Ovary (tissue), 7 donors: ENCODE measurements at regions not wholly inside any gene's neighbourhood (a gene's known extent, or its start where the extent isn't known, plus 50 kb on each side); places are given as distances from the start of the nearest gene placed in this dataset.

Experiments
- DNase-seq, 5 donors: peaks; one replicate each; pipeline ENCODE4 v3.0.0-alpha.2; 2019 to 2020
- H3K27ac ChIP-seq, 2 donors: fragments of 200-600 bp; one replicate each; pipeline versions ENCODE4 v1.5.1 to v1.8.0; 2019 to 2022
- H3K27me3 ChIP-seq: fragments of 200-600 bp; one replicate; pipeline ENCODE4 v1.8.0; 2022
- H3K36me3 ChIP-seq: fragments of 200-600 bp; sonication (generic); one replicate; pipeline ENCODE4 v1.5.1; 2019
- H3K4me1 ChIP-seq: one replicate; pipeline ENCODE4 v1.8.1; 2013; ENCODE audit warnings: mild to moderate bottlenecking, moderate library complexity; ENCODE audit not compliant: insufficient read depth
- H3K4me3 ChIP-seq: fragments of 200-600 bp; sonication (generic); one replicate; pipeline ENCODE4 v1.5.1; 2017
- H3K9me3 ChIP-seq, 2 donors: fragments of 200-600 bp in 1 of 2; sonication (generic) in 1 of 2; one replicate each; pipeline versions ENCODE4 v1.5.1 to v1.8.1; 2013 to 2019; ENCODE audit warnings: mild to moderate bottlenecking in 1 of 2, moderate library complexity in 1 of 2
- CTCF ChIP-seq, 3 donors: fragments of 450-650 bp in 2 of 3; fragments of 200-600 bp in 1 of 3; IDR thresholded peaks; one replicate each; pipeline versions ENCODE4 v1.5.1 to v1.8.0; 2016 to 2022; ENCODE audit warnings: antibody characterized with exemption in 3 of 3, mild to moderate bottlenecking in 1 of 3
- EP300 ChIP-seq: sonication (generic); formaldehyde crosslinking; IDR thresholded peaks from one replicate; pipeline ENCODE4 v1.6.1; 2017; ENCODE audit warnings: antibody characterized with exemption
- POLR2A ChIP-seq: fragments of 450-650 bp; IDR thresholded peaks from one replicate; pipeline ENCODE4 v1.6.1; 2017; ENCODE audit warnings: antibody characterized with exemption, mild to moderate bottlenecking, moderate library complexity
- WGBS, 3 donors: extraction: QIAGEN DNeasy Blood & Tissue Kit in 1 of 3; methylation state at CpG; one replicate each; pipeline versions ENCODE4 v1.1.5 to v1.1.7; 2013 to 2017; 5-methylcytosine and 5-hydroxymethylcytosine counted together
- intact Hi-C, 4 donors: fragments of 100-400 bp; cut with DNase I; formaldehyde crosslinking; loops; one replicate each; pipeline versions ENCODE4 v1.11.0 to v1.15.1; 2022 to 2023
- donor health status: DM: no; HTN: no; CAD: no; lungs with moderate emphysema.
- donor health status: DM: no; HTN: no; CAD: no.
- donor health status: Bipolar disorder and iron deficiency.
- donor health status: DM: no; HTN: no; CAD: no.
- donor health status: DM: yes; HTN: yes; CAD: no.

- intact Hi-C loops, result loop anchor here in 1 of 4 donors (5.0 kb wide), 2 partner anchors 100 to 170 kb away; partner anchors contain the start of gene CEBPB
- Histone ChIP-seq H3K36me3 (no peaks in the 10 kb centered on the region), H3K4me3 (no peak overlapping the region), H3K27ac (peak overlapping the region; percentile 67 to 88), H3K4me1 (peaks cover 13% of the 10 kb centered on the region), H3K27me3 (no peaks in the 10 kb centered on the region), H3K9me3 (no peaks in the 10 kb centered on the region)
- DNase-seq, result peak; percentile 98 to 99 (median 99)
- TF ChIP-seq POLR2A, result peak; percentile 42
- TF ChIP-seq CTCF (IDR thresholded peaks at IDR 0.05), result no peak
- TF ChIP-seq EP300, result peak; percentile 100
- 32 to 36% (median 33%) methylated on average over 25 to 26 of the region's 26 CpGs for WGBS, 3 donors
Measured at GRCh38 chr20:50292591-50293283, 102.1 kb downstream of the CEBPB start.

GRCh38 chr20:50293284-50294139 is 102.9 kb downstream of the CEBPB start:
- peaks cover 13% of the 10 kb centered on the region for H3K4me1 ChIP-seq
- WGBS, 3 donors, result 85 to 86% (median 86%) methylated on average over 19 to 21 of the region's 21 CpGs
- no peaks in the 10 kb centered on the region for H3K27me3 ChIP-seq
- no peak for TF ChIP-seq POLR2A
- TF ChIP-seq CTCF (IDR thresholded peaks at IDR 0.05), result no peak
- TF ChIP-seq EP300, result no peak
- H3K9me3 ChIP-seq, result no peaks in the 10 kb centered on the region
- DNase-seq, result no peak
- no peaks in the 10 kb centered on the region for H3K36me3 ChIP-seq
- intact Hi-C loops, result loop anchor here in 1 of 4 donors (5.0 kb wide), 2 partner anchors 101 to 169 kb away; partner anchors contain the start of gene CEBPB
- no peak overlapping the region for H3K4me3 ChIP-seq
- peak overlapping the region; percentile 67 to 88 for H3K27ac ChIP-seq

- no peak for DNase-seq
- Histone ChIP-seq H3K36me3 (no peaks in the 10 kb centered on the region), H3K4me1 (peaks cover 11% of the 10 kb centered on the region), H3K27ac (peak overlapping the region; percentile 67 to 88), H3K4me3 (no peak overlapping the region), H3K27me3 (no peaks in the 10 kb centered on the region), H3K9me3 (no peaks in the 10 kb centered on the region)
- 80 to 86% (median 85%) methylated on average over 17 to 18 of the region's 18 CpGs for WGBS, 3 donors
- no peak for TF ChIP-seq CTCF (IDR thresholded peaks at IDR 0.05)
- no peak for TF ChIP-seq POLR2A
- no peak for TF ChIP-seq EP300
- intact Hi-C loops, result loop anchor here in 1 of 4 donors (5.0 kb wide), 2 partner anchors 102 to 168 kb away; partner anchors contain the start of gene CEBPB
Measured at GRCh38 chr20:50294164-50295088, 103.8 kb downstream of the CEBPB start.

GRCh38 chr20:50295345-50295744 is 104.7 kb downstream of the CEBPB start:
- Histone ChIP-seq H3K27ac (peak overlapping the region; percentile 67 to 88), H3K36me3 (no peaks in the 10 kb centered on the region), H3K4me1 (peaks cover 11% of the 10 kb centered on the region), H3K27me3 (no peaks in the 10 kb centered on the region), H3K9me3 (no peaks in the 10 kb centered on the region), H3K4me3 (no peak overlapping the region)
- 85 to 89% (median 85%) methylated on average over 5 of the region's 5 CpGs for whole genome bisulfite sequencing, 3 donors
- TF ChIP-seq EP300 (no peak), POLR2A (no peak), CTCF (IDR thresholded peaks at IDR 0.05) (no peak)
- intact Hi-C loops, result no loop called here
- no peak for DNase-seq
